ENCODE measurements at regions not wholly inside any gene's neighbourhood (a gene's known extent, or its start where the extent isn't known, plus 50 kb on each side); places are given as distances from the start of the nearest gene placed in this dataset.

DNA sequence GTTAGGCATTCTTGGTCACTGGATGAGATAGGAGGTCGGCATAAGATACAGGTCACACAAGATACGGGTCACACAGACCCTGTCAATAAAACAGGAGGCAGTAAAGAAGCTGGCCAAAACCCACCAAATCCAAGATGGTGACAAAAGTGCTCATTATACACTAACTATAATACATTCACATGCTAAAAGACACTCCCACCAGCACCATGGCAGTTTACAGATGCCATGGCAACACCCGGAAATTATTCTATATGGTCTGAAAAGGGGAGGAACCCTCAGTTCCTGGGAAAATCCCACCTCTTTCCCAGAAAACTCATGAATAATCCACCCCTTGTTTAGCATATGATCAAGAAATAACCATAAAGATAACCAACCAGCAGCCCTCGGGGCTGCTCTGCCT is 56.0 kb upstream of the PTPRM start (continued):
- TF ChIP-seq ZNF266 (tag by site-specific recombination; IDR thresholded peaks at IDR 0.05; ENCODE audit: low read depth): no peak
- no peak for TF ChIP-seq ZNF133 (tag by site-specific recombination; IDR thresholded peaks at IDR 0.05)
- TF ChIP-seq ZNF521 (tag by site-specific recombination; IDR thresholded peaks at IDR 0.05): no peak
- TF ChIP-seq EGR2 (tag by site-specific recombination; IDR thresholded peaks at IDR 0.05; ENCODE audit: low read depth): no peak
- TF ChIP-seq OVOL3 (tag by site-specific recombination; IDR thresholded peaks at IDR 0.05): no peak
- no peak for TF ChIP-seq ZNF692 (tag by site-specific recombination; IDR thresholded peaks at IDR 0.05)
- no peak for TF ChIP-seq ZNF433 (tag by site-specific recombination; IDR thresholded peaks at IDR 0.05; ENCODE audit: low read depth)
- TF ChIP-seq, protein P1, sequence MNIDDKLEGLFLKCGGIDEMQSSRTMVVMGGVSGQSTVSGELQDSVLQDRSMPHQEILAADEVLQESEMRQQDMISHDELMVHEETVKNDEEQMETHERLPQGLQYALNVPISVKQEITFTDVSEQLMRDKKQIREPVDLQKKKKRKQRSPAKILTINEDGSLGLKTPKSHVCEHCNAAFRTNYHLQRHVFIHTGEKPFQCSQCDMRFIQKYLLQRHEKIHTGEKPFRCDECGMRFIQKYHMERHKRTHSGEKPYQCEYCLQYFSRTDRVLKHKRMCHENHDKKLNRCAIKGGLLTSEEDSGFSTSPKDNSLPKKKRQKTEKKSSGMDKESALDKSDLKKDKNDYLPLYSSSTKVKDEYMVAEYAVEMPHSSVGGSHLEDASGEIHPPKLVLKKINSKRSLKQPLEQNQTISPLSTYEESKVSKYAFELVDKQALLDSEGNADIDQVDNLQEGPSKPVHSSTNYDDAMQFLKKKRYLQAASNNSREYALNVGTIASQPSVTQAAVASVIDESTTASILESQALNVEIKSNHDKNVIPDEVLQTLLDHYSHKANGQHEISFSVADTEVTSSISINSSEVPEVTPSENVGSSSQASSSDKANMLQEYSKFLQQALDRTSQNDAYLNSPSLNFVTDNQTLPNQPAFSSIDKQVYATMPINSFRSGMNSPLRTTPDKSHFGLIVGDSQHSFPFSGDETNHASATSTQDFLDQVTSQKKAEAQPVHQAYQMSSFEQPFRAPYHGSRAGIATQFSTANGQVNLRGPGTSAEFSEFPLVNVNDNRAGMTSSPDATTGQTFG (tag by site-specific recombination; IDR thresholded peaks at IDR 0.05; ENCODE audit: borderline replicate concordance): no peak
- TF ChIP-seq ZSCAN4 (tag by site-specific recombination; IDR thresholded peaks at IDR 0.05): no peak
- TF ChIP-seq ZNF610 (tag by site-specific recombination; IDR thresholded peaks at IDR 0.05; ENCODE audit: borderline replicate concordance): no peak

- POLR2A ChIA-PET: no interaction called here
- H3K4me1 ChIP-seq (ENCODE audit: control insufficient read depth, insufficient read depth, low read length): no peaks in the 10 kb centered on the region
- H3K4me3 ChIP-seq (ENCODE audit: low read depth, low read length): no peak overlapping the region
- no peaks in the 10 kb centered on the region for H3K36me3 ChIP-seq (ENCODE audit: control insufficient read depth in 2 of 2, insufficient read depth in 1 of 2, low read length in 2 of 2)
- TF ChIP-seq ZNF549 (tag by site-specific recombination; IDR thresholded peaks at IDR 0.05) (no peak), ZNF692 (tag by site-specific recombination; IDR thresholded peaks at IDR 0.05) (no peak), ZBTB21 (tag by site-specific recombination; IDR thresholded peaks at IDR 0.05) (no peak)
- TF ChIP-seq, protein P2, sequence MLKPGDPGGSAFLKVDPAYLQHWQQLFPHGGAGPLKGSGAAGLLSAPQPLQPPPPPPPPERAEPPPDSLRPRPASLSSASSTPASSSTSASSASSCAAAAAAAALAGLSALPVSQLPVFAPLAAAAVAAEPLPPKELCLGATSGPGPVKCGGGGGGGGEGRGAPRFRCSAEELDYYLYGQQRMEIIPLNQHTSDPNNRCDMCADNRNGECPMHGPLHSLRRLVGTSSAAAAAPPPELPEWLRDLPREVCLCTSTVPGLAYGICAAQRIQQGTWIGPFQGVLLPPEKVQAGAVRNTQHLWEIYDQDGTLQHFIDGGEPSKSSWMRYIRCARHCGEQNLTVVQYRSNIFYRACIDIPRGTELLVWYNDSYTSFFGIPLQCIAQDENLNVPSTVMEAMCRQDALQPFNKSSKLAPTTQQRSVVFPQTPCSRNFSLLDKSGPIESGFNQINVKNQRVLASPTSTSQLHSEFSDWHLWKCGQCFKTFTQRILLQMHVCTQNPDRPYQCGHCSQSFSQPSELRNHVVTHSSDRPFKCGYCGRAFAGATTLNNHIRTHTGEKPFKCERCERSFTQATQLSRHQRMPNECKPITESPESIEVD (tag by site-specific recombination; IDR thresholded peaks at IDR 0.05): no peak
- CTCF ChIA-PET: interaction anchor here (0.7 kb wide), 1 partner anchor 879 kb away, joined by 3 read pairs; no protein-coding TSS in a partner anchor
- H3K27ac ChIP-seq (ENCODE audit: extremely low read depth, low read depth, low read length): no peak overlapping the region
- H3K9me3 ChIP-seq (ENCODE audit: control insufficient read depth, insufficient read depth, low read depth, low read length): no peaks in the 10 kb centered on the region
These were observed 54.8 kb upstream of the PTPRM start for GRCh38 chr18:7512348-7512747.

GRCh38 chr18:7512990-7513389 is 54.1 kb upstream of the PTPRM start:
- Histone ChIP-seq H3K9me3 (ENCODE audit: control insufficient read depth, insufficient read depth, low read depth, low read length) (no peaks in the 10 kb centered on the region), H3K4me1 (ENCODE audit: control insufficient read depth, insufficient read depth, low read length) (no peaks in the 10 kb centered on the region), H3K4me3 (ENCODE audit: low read depth, low read length) (no peak overlapping the region), H3K27ac (ENCODE audit: extremely low read depth, low read depth, low read length) (no peak overlapping the region), H3K36me3 (ENCODE audit: control insufficient read depth in 2 of 2, insufficient read depth in 1 of 2, low read length in 2 of 2) (no peaks in the 10 kb centered on the region)
- POLR2A ChIA-PET: no interaction called here
- CTCF ChIA-PET: interaction anchor here (0.7 kb wide), 1 partner anchor 878 kb away, joined by 3 read pairs; no protein-coding TSS in a partner anchor
- TF ChIP-seq ZNF341 (tag by site-specific recombination; IDR thresholded peaks at IDR 0.05; ENCODE audit: low read depth): no peak
- TF ChIP-seq, protein P1 (tag by site-specific recombination; IDR thresholded peaks at IDR 0.05; ENCODE audit: borderline replicate concordance): no peak
- no peak for TF ChIP-seq ZNF830 (tag by site-specific recombination; IDR thresholded peaks at IDR 0.05; ENCODE audit: low read depth)
- no peak for TF ChIP-seq ZXDB (tag by site-specific recombination; IDR thresholded peaks at IDR 0.05)
- TF ChIP-seq ZNF223 (tag by site-specific recombination; IDR thresholded peaks at IDR 0.05): no peak
- no peak for TF ChIP-seq ZNF510 (tag by site-specific recombination; IDR thresholded peaks at IDR 0.05; ENCODE audit: insufficient replicate concordance)
- TF ChIP-seq SCRT2 (tag by site-specific recombination; IDR thresholded peaks at IDR 0.05): no peak
- TF ChIP-seq ZNF114 (tag by site-specific recombination; IDR thresholded peaks at IDR 0.05): no peak
- no peak for TF ChIP-seq ZBTB21 (tag by site-specific recombination; IDR thresholded peaks at IDR 0.05)
- no peak for TF ChIP-seq SP3 (tag by site-specific recombination; IDR thresholded peaks at IDR 0.05)
- no peak for TF ChIP-seq GFI1B (tag by site-specific recombination; IDR thresholded peaks at IDR 0.05)

All from HEK293 (cell line).